GM12873 (cell line): ENCODE measurements at regions not wholly inside any gene's neighbourhood (a gene's known extent, or its start where the extent isn't known, plus 50 kb on each side); places are given as distances from the start of the nearest gene placed in this dataset.

Experiments used
- TF ChIP-seq, protein P1 (sequence below): IDR thresholded peaks from 2 replicates; pipeline ENCODE4 v1.5.1; 2012; ENCODE audit warnings: low read depth, mild to moderate bottlenecking, moderate library complexity, low read length, control low read depth; ENCODE audit not compliant: insufficient read depth; ENCODE audit errors: missing control alignments

DNA sequence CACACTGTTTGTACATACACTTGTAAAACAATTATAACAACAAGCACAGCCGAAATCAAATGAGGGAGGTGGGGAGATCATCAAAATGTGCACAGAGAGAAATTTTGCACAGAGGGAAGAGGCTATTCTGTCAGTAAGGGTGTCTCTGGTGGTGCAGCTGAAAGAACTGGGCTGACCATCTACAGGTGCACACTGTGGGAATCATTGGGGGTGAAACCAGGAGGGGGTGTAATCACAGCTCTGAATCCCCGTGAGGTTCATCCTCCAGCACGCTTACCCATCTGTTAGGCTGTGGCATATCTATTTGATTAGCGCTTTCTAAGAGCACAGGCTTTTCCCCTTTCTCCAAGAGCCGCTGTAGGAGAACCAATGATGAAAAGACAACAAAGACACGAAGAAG, 389.9 kb upstream of the CDH20 start:
- TF ChIP-seq, protein P1, sequence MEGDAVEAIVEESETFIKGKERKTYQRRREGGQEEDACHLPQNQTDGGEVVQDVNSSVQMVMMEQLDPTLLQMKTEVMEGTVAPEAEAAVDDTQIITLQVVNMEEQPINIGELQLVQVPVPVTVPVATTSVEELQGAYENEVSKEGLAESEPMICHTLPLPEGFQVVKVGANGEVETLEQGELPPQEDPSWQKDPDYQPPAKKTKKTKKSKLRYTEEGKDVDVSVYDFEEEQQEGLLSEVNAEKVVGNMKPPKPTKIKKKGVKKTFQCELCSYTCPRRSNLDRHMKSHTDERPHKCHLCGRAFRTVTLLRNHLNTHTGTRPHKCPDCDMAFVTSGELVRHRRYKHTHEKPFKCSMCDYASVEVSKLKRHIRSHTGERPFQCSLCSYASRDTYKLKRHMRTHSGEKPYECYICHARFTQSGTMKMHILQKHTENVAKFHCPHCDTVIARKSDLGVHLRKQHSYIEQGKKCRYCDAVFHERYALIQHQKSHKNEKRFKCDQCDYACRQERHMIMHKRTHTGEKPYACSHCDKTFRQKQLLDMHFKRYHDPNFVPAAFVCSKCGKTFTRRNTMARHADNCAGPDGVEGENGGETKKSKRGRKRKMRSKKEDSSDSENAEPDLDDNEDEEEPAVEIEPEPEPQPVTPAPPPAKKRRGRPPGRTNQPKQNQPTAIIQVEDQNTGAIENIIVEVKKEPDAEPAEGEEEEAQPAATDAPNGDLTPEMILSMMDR, result no peak

DNA sequence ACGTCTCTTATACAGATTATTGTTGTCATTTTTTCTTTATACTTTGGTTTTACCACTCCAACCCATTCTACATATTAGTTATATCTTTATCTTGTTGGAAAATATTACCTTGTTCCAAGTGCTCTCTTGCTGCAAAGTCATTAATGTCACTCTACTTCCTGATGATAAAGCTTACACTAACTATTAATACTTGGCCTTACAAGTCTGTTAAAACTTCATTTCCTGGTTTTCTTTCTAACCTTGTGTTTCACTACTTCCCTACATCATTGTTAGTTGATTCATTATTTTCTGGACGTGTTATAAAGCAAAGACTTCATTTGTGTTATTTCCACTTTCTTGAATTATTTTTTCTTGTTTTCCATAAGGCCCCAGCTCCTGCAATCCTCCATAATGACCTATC, 382.6 kb upstream of the CDH20 start:
- TF ChIP-seq, protein P1, result no peak

DNA sequence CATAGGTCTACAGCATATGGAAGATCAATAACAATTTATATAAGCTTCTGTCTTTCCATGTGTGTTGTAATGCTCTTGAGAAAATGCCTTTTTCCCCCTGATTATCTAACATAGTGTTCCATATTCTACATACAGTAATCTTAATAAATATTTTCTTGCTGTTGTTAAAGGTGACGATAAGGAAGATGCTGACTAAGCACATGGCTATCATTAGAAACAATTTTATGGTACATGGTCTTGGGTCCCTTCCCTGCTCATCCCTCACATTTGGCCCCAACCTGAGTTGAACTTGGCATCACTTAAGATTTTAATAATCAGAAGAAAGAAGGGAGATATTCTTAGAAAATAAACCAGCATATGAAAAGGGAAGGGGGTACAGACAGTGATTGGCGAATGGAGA, 382.1 kb upstream of the CDH20 start:
- TF ChIP-seq, protein P1, result no peak

DNA sequence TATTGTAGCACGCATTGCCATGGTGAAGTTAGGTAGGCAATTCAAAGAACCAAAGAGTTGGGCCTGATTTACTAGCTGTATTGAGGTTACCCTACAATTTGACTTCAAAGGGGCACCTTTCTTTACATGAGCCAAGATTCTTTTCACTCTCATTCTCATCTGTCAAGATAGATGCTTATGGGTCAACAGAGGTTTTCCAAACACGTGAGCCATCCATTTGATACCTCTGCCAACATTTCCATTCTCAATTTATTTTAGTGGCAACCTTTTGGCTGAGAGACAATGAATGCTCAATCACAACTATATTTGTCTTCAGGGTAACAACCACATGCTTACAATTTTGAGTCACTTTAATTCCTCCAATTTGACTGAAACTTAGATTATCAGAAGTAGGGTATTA, 370.6 kb upstream of the CDH20 start:
- TF ChIP-seq, protein P1, result no peak

DNA sequence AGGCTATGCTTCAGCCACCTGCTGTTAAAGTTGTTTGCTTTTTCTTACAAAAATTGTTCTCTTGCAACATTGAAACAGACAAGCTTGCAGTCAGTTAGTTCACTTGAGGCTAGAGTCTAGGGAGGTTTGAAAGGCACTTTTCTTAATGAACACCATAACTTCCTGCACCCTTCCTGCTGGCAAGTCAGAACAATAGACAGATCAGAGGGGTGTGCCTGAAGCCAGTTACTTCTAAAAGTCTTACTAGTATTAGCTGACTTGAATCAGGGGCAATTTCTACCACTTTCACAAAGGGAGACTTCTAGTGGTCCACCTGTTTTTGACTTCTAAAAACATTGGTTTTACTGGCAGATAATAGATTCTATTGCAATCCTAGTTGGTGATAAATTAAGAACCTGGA, 367.4 kb upstream of the CDH20 start:
- TF ChIP-seq, protein P1, result no peak

DNA sequence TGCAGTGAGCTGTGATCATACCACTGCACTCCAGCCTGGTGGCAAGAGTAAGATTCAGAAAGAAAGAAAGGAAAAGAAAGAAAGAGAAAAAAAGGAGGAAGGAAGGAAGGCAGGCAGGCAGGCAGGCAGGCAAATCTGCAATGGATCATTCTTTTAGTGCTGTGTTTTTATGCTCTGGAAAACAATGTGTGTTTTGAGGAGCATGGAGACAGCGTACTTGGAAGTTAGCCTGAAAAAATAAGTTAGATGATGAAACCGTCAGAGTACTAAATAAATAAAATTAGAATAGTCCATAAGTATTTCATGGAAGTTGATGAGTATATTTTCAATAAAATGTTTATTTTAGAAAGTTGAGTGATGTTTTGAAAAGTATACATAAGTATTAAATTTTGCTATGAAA, 366.4 kb upstream of the CDH20 start:
- TF ChIP-seq, protein P1, result no peak

DNA sequence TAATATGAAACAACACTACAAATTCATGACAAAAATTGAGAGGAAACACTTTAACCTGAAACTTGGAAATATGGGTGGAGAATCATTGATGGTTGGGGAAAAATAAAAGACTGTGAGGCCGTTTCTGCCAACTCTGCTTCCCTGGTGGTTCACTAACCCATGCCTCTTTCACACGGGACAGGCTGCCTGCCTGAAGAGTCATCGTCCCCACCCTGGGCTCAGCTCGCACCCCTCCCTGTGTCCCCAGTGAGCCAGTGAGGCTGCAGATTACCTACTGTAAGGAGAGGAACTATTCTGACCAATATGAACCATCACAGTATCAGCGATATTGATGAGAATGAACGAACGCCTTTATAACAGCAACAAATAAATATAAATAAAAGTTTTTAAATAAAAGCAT, 357.8 kb upstream of the CDH20 start:
- TF ChIP-seq, protein P1, result no peak
